ENCODE measurements at regions not wholly inside any gene's neighbourhood (a gene's known extent, or its start where the extent isn't known, plus 50 kb on each side); places are given as distances from the start of the nearest gene placed in this dataset.
"Not testable (repeated sequence)": the region's sequence is repeated elsewhere in the genome, so short reads cannot be mapped to it uniquely, and the experiment has no call there.

- no peak for DNase-seq (ENCODE audit: low spot score)
- in situ Hi-C loops (cut with HindIII; ENCODE audit: low sequenced_read_pairs) = no loop called here
These were observed 461.3 kb upstream of the RASGRP1 start for GRCh38 chr15:39025881-39026280.

DNA sequence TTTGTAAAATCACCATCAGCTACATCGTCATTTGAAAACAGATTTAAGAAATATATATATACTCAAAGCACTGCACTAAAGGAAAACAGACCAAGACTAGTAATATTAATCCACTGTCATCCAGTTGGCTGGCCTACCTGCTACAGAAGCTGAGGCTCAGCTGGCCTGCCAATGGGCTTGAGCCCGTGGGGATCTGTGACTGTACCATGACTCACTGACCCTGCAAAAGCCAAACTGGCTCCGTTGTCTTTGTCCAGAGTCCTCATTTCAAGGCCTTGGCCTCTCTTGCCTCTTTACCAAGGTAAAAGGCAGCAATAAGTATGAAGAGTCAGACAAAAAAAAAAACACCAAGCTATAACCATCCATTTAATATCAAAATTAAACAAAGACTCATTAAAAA, 463.5 kb upstream of the RASGRP1 start:
- peak; percentile 7 for DNase-seq (ENCODE audit: low spot score)
- in situ Hi-C loops (cut with HindIII; ENCODE audit: low sequenced_read_pairs) = no loop called here

DNA sequence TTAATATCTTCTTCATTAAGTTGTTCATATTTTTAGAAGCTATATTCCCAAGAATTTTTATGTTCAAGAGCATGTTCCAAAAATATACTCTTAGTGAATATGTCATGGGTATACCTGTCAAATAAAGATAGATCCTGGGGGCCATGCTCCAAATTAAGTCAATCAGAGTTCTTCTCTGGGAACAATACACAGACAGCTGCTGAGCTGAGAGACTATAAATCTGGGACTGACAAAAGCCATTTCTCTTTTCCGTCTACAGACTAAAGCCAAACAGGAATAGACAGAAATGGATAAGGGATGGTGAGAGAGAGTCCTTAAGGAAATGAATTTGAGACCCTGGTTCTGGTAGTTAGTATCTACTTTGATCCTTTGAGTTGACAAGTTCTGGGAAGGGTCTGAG, 465.1 kb upstream of the RASGRP1 start:
- in situ Hi-C loops (cut with HindIII; ENCODE audit: low sequenced_read_pairs) = no loop called here
- no peak for DNase-seq (ENCODE audit: low spot score)

- DNase-seq (ENCODE audit: low spot score) = no peak
- in situ Hi-C loops (cut with HindIII; ENCODE audit: low sequenced_read_pairs) = no loop called here
These were observed 465.9 kb upstream of the RASGRP1 start for GRCh38 chr15:39030291-39031070.

GRCh38 chr15:39031596-39031995, 467.0 kb upstream of the RASGRP1 start:
- no peak for DNase-seq (ENCODE audit: low spot score)
- in situ Hi-C loops (cut with HindIII; ENCODE audit: low sequenced_read_pairs) = no loop called here

GRCh38 chr15:39034816-39035215, 470.2 kb upstream of the RASGRP1 start:
- in situ Hi-C loops (cut with HindIII; ENCODE audit: low sequenced_read_pairs) = no loop called here
- no peak for DNase-seq (ENCODE audit: low spot score)

- in situ Hi-C loops (cut with HindIII; ENCODE audit: low sequenced_read_pairs); DNase-seq (ENCODE audit: low spot score): not testable (repeated sequence)
These were observed 473.0 kb upstream of the RASGRP1 start for GRCh38 chr15:39037611-39038010.

- DNase-seq (ENCODE audit: low spot score) = no peak
- in situ Hi-C loops (cut with HindIII; ENCODE audit: low sequenced_read_pairs) = no loop called here
These were observed 476.2 kb upstream of the RASGRP1 start for GRCh38 chr15:39040861-39041260.

DNA sequence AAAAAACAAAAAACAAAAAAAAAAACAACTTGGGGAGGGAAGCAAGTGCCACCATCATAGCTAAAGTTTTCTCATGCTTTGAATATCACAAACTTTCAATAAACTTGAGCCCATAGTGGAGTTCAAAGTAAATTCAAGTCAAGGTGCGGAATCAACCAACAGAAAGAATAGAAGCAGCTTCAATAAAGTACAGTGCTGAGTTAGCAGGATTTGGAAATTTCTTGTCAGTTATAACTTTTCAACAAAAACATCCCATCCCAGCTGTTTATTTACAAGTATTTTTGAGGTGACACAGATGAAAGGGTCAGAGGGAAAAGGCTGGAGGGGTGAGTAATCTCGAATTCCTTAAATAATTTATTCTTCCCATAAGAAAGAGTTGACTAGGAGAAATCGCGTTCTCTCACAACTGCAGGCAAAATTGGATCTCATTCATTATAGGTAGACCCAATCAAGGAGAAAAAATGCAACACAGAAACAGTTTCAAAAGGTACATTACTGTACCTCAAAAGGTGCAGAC, 477.4 kb upstream of the RASGRP1 start:
- no peak for DNase-seq (ENCODE audit: low spot score)
- in situ Hi-C loops (cut with HindIII; ENCODE audit: low sequenced_read_pairs) = no loop called here

DNA sequence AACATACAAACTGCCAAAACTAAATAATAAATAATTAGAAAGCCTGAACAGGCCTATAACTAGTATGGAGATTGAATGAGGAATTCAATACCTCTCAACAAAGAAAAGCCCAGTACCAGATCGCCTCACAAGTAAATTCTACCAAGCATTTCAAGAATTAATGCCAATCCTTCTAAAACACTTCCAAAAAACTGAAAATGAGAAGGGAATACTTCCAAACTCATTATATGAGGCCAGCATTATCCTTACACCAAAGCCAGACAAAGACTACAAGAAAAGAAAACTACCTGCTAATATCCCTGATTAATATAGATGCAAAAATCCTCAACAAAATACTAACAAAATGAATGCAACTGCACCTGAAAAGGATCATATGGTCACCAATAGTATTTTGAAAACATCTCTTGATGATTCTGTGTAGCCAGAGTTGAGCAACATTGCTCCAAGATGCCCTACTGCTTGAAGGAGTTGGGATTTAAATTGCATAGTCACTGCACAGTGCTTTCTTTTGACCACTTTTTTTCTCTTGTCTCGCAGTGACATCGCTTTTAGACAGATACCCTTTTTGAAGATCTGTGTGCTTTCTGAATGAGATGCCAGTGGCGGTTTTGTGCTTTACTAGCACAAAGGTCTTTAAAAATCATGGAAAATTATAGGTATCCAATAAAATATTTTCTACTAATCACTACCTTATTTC, 487.2 kb upstream of the RASGRP1 start:
- in situ Hi-C loops (cut with HindIII; ENCODE audit: low sequenced_read_pairs) = no loop called here
- peak; percentile 76 for DNase-seq (ENCODE audit: low spot score)

GRCh38 chr15:39052323-39052705, 487.7 kb upstream of the RASGRP1 start:
- peak; percentile 96 for DNase-seq (ENCODE audit: low spot score)
- in situ Hi-C loops (cut with HindIII; ENCODE audit: low sequenced_read_pairs) = no loop called here

- in situ Hi-C loops (cut with HindIII; ENCODE audit: low sequenced_read_pairs) = no loop called here
- peak; percentile 9 for DNase-seq (ENCODE audit: low spot score)
These were observed 488.9 kb upstream of the RASGRP1 start for GRCh38 chr15:39053480-39053879.

- DNase-seq (ENCODE audit: low spot score) = peak; percentile 76
- in situ Hi-C loops (cut with HindIII; ENCODE audit: low sequenced_read_pairs) = no loop called here
These were observed 489.6 kb upstream of the RASGRP1 start for GRCh38 chr15:39054128-39054732.

GRCh38 chr15:39056357-39056756, 491.7 kb upstream of the RASGRP1 start:
- in situ Hi-C loops (cut with HindIII; ENCODE audit: low sequenced_read_pairs) = no loop called here
- DNase-seq (ENCODE audit: low spot score) = no peak

GRCh38 chr15:39058351-39059131, 493.9 kb upstream of the RASGRP1 start:
- in situ Hi-C loops (cut with HindIII; ENCODE audit: low sequenced_read_pairs) = no loop called here
- peak; percentile 77 for DNase-seq (ENCODE audit: low spot score)

DNA sequence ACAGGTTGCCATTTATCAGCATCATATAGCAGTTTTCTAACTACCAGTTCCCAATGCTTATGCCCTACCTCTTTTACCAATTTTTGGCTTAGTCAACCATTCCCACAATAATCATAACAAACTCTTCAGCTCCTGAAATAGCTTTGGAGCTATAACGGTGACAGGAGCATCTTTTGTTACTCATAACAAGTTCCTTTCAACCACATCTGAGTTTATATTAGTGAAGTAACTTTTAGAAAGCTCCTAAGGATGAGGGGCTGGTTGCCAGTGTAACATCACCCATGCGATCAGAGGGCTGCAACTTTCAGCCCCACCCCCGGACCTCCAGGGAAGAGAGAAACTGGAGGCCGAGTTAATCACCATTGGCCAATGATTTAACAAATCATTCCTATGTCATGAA, 495.3 kb upstream of the RASGRP1 start:
- DNase-seq (ENCODE audit: low spot score) = no peak
- in situ Hi-C loops (cut with HindIII; ENCODE audit: low sequenced_read_pairs) = no loop called here

DNA sequence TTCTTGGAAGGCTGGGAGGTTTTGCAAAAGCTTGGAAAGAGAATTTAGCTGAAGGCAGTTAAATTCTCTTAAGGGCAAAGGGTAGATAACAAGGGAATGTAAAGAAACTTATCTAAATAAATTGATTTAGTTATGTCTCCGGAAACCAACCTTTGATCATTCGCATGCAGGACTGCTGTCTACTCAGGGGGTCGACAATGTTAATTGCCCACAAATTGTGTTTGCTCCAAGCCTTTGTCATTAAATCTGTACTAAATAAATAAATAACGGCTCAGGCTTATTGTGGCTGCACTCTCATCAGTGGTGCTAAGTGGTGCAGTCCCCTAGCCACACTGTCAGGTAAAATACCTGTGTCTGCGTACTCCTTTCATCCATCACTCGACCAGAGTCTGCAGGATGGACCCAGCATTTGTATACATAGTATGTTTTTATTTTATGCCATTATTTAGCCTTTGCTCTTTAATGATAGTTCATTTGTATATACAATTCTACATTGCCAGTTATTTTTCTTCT, 497.4 kb upstream of the RASGRP1 start:
- DNase-seq (ENCODE audit: low spot score) = no peak
- in situ Hi-C loops (cut with HindIII; ENCODE audit: low sequenced_read_pairs) = no loop called here

- DNase-seq (ENCODE audit: low spot score) = no peak
- in situ Hi-C loops (cut with HindIII; ENCODE audit: low sequenced_read_pairs) = no loop called here
These were observed 502.1 kb upstream of the RASGRP1 start for GRCh38 chr15:39066677-39067076.

DNA sequence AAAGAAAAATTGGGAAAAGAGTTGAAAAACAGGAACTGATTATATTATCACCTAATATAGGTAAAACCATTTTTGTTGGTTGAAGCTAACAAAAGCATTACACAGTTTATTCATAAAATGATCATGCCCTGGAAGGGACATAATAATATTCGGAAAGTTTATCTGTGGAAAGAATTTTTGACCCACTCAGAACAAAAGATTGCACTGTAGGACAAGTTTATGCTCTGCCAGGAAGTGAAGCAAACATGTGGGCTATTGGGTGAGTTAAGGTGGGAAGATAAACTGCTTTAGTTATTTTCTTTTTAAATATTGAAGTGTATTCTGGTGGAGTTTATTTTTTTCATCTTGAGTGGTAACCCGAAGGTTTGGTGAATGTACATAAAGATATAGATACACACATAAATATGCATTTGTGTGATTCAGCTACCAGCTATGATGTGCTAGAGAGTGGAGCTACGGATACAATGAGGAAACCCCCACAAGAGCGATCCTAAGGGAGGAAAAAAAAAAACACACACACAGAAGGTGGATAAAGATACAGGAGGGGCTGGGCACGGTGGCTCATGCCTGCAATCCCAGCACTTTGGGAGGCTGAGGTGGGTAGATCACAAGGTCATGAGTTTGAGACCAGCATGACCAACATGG, 506.4 kb upstream of the THBS1 start:
- no peak for DNase-seq (ENCODE audit: low spot score)
- in situ Hi-C loops (cut with HindIII; ENCODE audit: low sequenced_read_pairs) = no loop called here

Data from G401 (cell line).